ENCODE measurements at regions not wholly inside any gene's neighbourhood (a gene's known extent, or its start where the extent isn't known, plus 50 kb on each side); places are given as distances from the start of the nearest gene placed in this dataset.
A peak's percentile ranks its signal among the peaks of the same experiment; 100 is the strongest.

- DNase-seq = no peak
- 62 to 78% methylated on average over 47 of the region's 47 CpGs for WGBS, 2 donors
- intact Hi-C loops (cut with DNase I; ENCODE audit: low total_unique reads) = no loop called here
- Histone ChIP-seq H3K36me3 (ENCODE audit: low read depth, missing control alignments) (no peaks in the 10 kb centered on the region), H3K4me3 (no peak overlapping the region), H3K9me3 (no peaks in the 10 kb centered on the region), H3K27me3 (no peaks in the 10 kb centered on the region), H3K4me1 (no peaks in the 10 kb centered on the region), H3K27ac (no peak overlapping the region)
- TF ChIP-seq CTCF (IDR thresholded peaks at IDR 0.05) (no peak), POLR2A (IDR thresholded peaks at IDR 0.05) (no peak)
Measured at GRCh38 chr6:168192901-168193815, 114.1 kb upstream of the FRMD1 start.

- no peaks in the 10 kb centered on the region for H3K27me3 ChIP-seq
- H3K36me3 ChIP-seq (ENCODE audit: low read depth, missing control alignments) = no peaks in the 10 kb centered on the region
- 45 to 56% methylated on average over 16 of the region's 16 CpGs for WGBS, 2 donors
- TF ChIP-seq CTCF (IDR thresholded peaks at IDR 0.05) (no peak), POLR2A (IDR thresholded peaks at IDR 0.05) (no peak)
- no peak overlapping the region for H3K27ac ChIP-seq
- H3K4me1 ChIP-seq = no peaks in the 10 kb centered on the region
- no peak overlapping the region for H3K4me3 ChIP-seq
- H3K9me3 ChIP-seq = no peaks in the 10 kb centered on the region
- intact Hi-C loops (cut with DNase I; ENCODE audit: low total_unique reads) = no loop called here
- no peak for DNase-seq
Measured at GRCh38 chr6:168192195-168192900, 113.3 kb upstream of the FRMD1 start.

GRCh38 chr6:168190646-168191443 is 111.8 kb upstream of the FRMD1 start:
- Histone ChIP-seq H3K27ac (no peak overlapping the region), H3K9me3 (no peaks in the 10 kb centered on the region), H3K36me3 (ENCODE audit: low read depth, missing control alignments) (no peaks in the 10 kb centered on the region), H3K27me3 (no peaks in the 10 kb centered on the region), H3K4me3 (no peak overlapping the region), H3K4me1 (no peaks in the 10 kb centered on the region)
- 91 to 94% methylated on average over 11 to 22 of the region's 22 CpGs for WGBS, 2 donors
- intact Hi-C loops (cut with DNase I; ENCODE audit: low total_unique reads) = no loop called here
- peak; percentile 2 for DNase-seq
- TF ChIP-seq CTCF (IDR thresholded peaks at IDR 0.05) (no peak), POLR2A (IDR thresholded peaks at IDR 0.05) (no peak)

- Histone ChIP-seq H3K4me3 (no peak overlapping the region), H3K27ac (no peak overlapping the region), H3K9me3 (no peaks in the 10 kb centered on the region), H3K4me1 (no peaks in the 10 kb centered on the region), H3K36me3 (ENCODE audit: low read depth, missing control alignments) (no peaks in the 10 kb centered on the region), H3K27me3 (no peaks in the 10 kb centered on the region)
- WGBS, 2 donors = 90 to 91% methylated on average over 18 to 21 of the region's 21 CpGs
- intact Hi-C loops (cut with DNase I; ENCODE audit: low total_unique reads) = no loop called here
- peak; percentile 2 for DNase-seq
- TF ChIP-seq POLR2A (IDR thresholded peaks at IDR 0.05) = no peak
- no peak for TF ChIP-seq CTCF (IDR thresholded peaks at IDR 0.05)
Measured at GRCh38 chr6:168190014-168190405, 111.0 kb upstream of the FRMD1 start.

All from testis (tissue), 2 donors.